KMS-11 (cell line): ENCODE measurements at regions not wholly inside any gene's neighbourhood (a gene's known extent, or its start where the extent isn't known, plus 50 kb on each side); places are given as distances from the start of the nearest gene placed in this dataset.

Source experiments
- H2AFZ ChIP-seq: fragments of 200-600 bp; sonication (generic); 2 replicates; pipeline ENCODE4 v1.6.1; 2016; ENCODE audit warnings: antibody characterized with exemption, mixed run types, low read depth
- H3K27ac ChIP-seq: fragments of 200-600 bp; sonication (generic); 2 replicates; pipeline ENCODE4 v1.6.1; 2016; ENCODE audit warnings: mild to moderate bottlenecking, mixed run types
- H3K27me3 ChIP-seq: fragments of 200-600 bp; sonication (generic); 2 replicates; pipeline ENCODE4 v1.6.1; 2017; ENCODE audit warnings: mild to moderate bottlenecking, low read depth, mixed run types, moderate library complexity; ENCODE audit not compliant: insufficient read depth
- H3K36me3 ChIP-seq: fragments of 200-600 bp; sonication (generic); 2 replicates; pipeline ENCODE4 v1.6.1; 2017; ENCODE audit warnings: mild to moderate bottlenecking, mixed run types; ENCODE audit not compliant: insufficient read depth
- H3K4me1 ChIP-seq: fragments of 200-600 bp; sonication (generic); 2 replicates; pipeline ENCODE4 v1.6.1; 2016; ENCODE audit warnings: mild to moderate bottlenecking, low read depth, mixed run types; ENCODE audit not compliant: poor library complexity, severe bottlenecking
- H3K4me2 ChIP-seq: fragments of 200-600 bp; sonication (generic); 2 replicates; pipeline ENCODE4 v1.7.0; 2016; ENCODE audit warnings: mild to moderate bottlenecking, mixed run types
- H3K4me3 ChIP-seq: fragments of 200-600 bp; sonication (generic); IDR thresholded peaks from 2 replicates; pipeline ENCODE4 v1.6.1; 2017; ENCODE audit warnings: low read depth, low read length, mixed read lengths; ENCODE audit not compliant: insufficient read depth
- H3K79me2 ChIP-seq: fragments of 200-600 bp; sonication (generic); 2 replicates; pipeline ENCODE4 v1.6.1; 2016; ENCODE audit warnings: low read depth, mixed run types; ENCODE audit not compliant: insufficient read depth
- H3K9ac ChIP-seq: fragments of 200-600 bp; sonication (generic); 2 replicates; pipeline ENCODE4 v1.6.1; 2016; ENCODE audit warnings: mild to moderate bottlenecking, mixed run types
- H4K20me1 ChIP-seq: fragments of 200-600 bp; sonication (generic); 2 replicates; pipeline ENCODE4 v1.6.1; 2016; ENCODE audit warnings: mild to moderate bottlenecking, mixed run types; ENCODE audit not compliant: insufficient read depth
- CTCF ChIP-seq: fragments of 200-600 bp; sonication (generic); conservative IDR thresholded peaks from 2 replicates; pipeline ENCODE4 v1.6.1; 2017; ENCODE audit warnings: low read depth, mild to moderate bottlenecking, antibody characterized with exemption, low read length, moderate library complexity, mixed read lengths

GRCh38 chr5:25418319-25418859 is 773.6 kb upstream of the CDH10 start:
- H3K79me2 ChIP-seq = no peaks in the 10 kb centered on the region
- H3K4me2 ChIP-seq = no peak overlapping the region
- H3K36me3 ChIP-seq = no peaks in the 10 kb centered on the region
- no peaks in the 10 kb centered on the region for H4K20me1 ChIP-seq
- no peak overlapping the region for H3K27ac ChIP-seq
- no peak overlapping the region for H3K9ac ChIP-seq
- H3K4me1 ChIP-seq = no peaks in the 10 kb centered on the region
- no peak for TF ChIP-seq CTCF
- H3K4me3 ChIP-seq = no peak overlapping the region
- no peak overlapping the region for H2AFZ ChIP-seq
- H3K27me3 ChIP-seq = no peaks in the 10 kb centered on the region

- Histone ChIP-seq H3K9ac (no peak overlapping the region), H3K27ac (no peak overlapping the region), H3K36me3 (no peaks in the 10 kb centered on the region), H4K20me1 (no peaks in the 10 kb centered on the region), H3K79me2 (no peaks in the 10 kb centered on the region), H3K27me3 (no peaks in the 10 kb centered on the region), H3K4me2 (no peak overlapping the region), H2AFZ (no peak overlapping the region), H3K4me1 (no peaks in the 10 kb centered on the region), H3K4me3 (no peak overlapping the region)
- TF ChIP-seq CTCF = no peak
Observed at GRCh38 chr5:25416960-25417359, 772.2 kb upstream of the CDH10 start.

DNA sequence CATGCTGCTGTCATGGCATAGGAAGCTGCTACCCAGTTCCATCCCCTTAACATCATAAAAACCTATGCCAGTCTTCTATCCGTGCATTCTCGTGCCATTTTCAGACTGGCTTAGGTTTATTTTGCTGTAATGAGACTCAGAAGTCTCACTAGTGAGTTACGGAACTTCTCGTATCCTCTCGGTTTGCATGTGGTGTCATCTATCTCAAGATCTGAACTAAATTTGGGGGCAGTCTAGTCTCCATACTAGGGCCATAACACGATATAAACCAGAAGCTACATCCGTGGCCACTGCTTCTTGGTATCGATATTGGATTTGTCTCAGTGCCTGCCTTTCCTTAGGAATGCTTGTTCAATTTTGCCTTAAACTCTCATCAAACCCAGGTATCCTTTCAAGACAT is 771.2 kb upstream of the CDH10 start:
- H3K79me2 ChIP-seq = no peaks in the 10 kb centered on the region
- H3K4me1 ChIP-seq = no peaks in the 10 kb centered on the region
- no peak overlapping the region for H3K4me2 ChIP-seq
- H3K4me3 ChIP-seq = no peak overlapping the region
- H4K20me1 ChIP-seq = no peaks in the 10 kb centered on the region
- no peak for TF ChIP-seq CTCF
- no peaks in the 10 kb centered on the region for H3K27me3 ChIP-seq
- H3K27ac ChIP-seq = no peak overlapping the region
- H3K36me3 ChIP-seq = no peaks in the 10 kb centered on the region
- no peak overlapping the region for H2AFZ ChIP-seq
- H3K9ac ChIP-seq = no peak overlapping the region

DNA sequence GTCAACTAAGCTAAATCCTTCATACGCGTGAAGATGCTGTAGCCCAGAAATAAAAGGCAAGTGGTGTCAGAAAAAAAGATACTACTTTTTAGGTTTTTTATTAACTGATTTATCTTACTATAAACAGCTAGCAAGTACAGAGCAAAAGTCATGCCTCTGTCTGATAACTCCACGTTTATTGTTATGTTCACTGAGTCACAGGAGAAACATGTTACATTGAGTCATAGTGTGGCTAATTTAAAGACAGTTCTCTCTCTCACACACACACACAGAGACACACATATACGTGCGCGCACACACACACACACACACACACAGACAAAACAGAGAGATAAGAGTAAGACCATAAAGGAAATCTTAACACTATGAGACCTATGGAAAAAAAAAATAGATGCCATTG is 770.0 kb upstream of the CDH10 start:
- Histone ChIP-seq H3K79me2 (no peaks in the 10 kb centered on the region), H3K27me3 (no peaks in the 10 kb centered on the region), H3K36me3 (no peaks in the 10 kb centered on the region), H3K9ac (no peak overlapping the region), H3K4me1 (no peaks in the 10 kb centered on the region), H3K4me3 (no peak overlapping the region), H2AFZ (no peak overlapping the region), H3K4me2 (no peak overlapping the region), H4K20me1 (no peaks in the 10 kb centered on the region), H3K27ac (no peak overlapping the region)
- no peak for TF ChIP-seq CTCF
